ENCODE measurements at regions not wholly inside any gene's neighbourhood (a gene's known extent, or its start where the extent isn't known, plus 50 kb on each side); places are given as distances from the start of the nearest gene placed in this dataset.

GRCh38 chr9:119961774-119962424 lies 592.7 kb upstream of the BRINP1 start:
- Histone ChIP-seq H3K9me2 (replicated peaks; ENCODE audit: insufficient read depth, low read length) (no peaks in the 10 kb centered on the region), H3K79me2 (ENCODE audit: low read length) (no peaks in the 10 kb centered on the region), H3K4me2 (ENCODE audit: low read depth, low read length) (no peak overlapping the region), H4K20me1 (ENCODE audit: insufficient read depth, low read length) (no peaks in the 10 kb centered on the region), H3K27ac (ENCODE audit: low read length) (no peak overlapping the region), H3K27me3 (replicated peaks; ENCODE audit: insufficient read depth, low read length) (no peaks in the 10 kb centered on the region), H3K4me3 (ENCODE audit: low read length) (no peak overlapping the region), H3F3A (ENCODE audit: insufficient read depth, low read length) (no peaks in the 10 kb centered on the region), H2AFZ (ENCODE audit: low read length) (no peak overlapping the region), H3K36me3 (replicated peaks; ENCODE audit: insufficient read depth, low read length) (no peaks in the 10 kb centered on the region), H3K9ac (ENCODE audit: low read length) (no peak overlapping the region), H3K4me1 (ENCODE audit: low read length) (no peaks in the 10 kb centered on the region), H3K9me3 (replicated peaks; ENCODE audit: insufficient read depth, low read length) (no peaks in the 10 kb centered on the region)
- TF ChIP-seq, protein P1, sequence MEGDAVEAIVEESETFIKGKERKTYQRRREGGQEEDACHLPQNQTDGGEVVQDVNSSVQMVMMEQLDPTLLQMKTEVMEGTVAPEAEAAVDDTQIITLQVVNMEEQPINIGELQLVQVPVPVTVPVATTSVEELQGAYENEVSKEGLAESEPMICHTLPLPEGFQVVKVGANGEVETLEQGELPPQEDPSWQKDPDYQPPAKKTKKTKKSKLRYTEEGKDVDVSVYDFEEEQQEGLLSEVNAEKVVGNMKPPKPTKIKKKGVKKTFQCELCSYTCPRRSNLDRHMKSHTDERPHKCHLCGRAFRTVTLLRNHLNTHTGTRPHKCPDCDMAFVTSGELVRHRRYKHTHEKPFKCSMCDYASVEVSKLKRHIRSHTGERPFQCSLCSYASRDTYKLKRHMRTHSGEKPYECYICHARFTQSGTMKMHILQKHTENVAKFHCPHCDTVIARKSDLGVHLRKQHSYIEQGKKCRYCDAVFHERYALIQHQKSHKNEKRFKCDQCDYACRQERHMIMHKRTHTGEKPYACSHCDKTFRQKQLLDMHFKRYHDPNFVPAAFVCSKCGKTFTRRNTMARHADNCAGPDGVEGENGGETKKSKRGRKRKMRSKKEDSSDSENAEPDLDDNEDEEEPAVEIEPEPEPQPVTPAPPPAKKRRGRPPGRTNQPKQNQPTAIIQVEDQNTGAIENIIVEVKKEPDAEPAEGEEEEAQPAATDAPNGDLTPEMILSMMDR (IDR thresholded peaks at IDR 0.05; ENCODE audit: low read length): peak; percentile 15; the same call in 1 of the 2 replicates
- TF ChIP-seq EZH2 (optimal IDR thresholded peaks at IDR 0.05; ENCODE audit: low read depth, low read length): no peak
- TF ChIP-seq EZH2phosphoT487 (IDR thresholded peaks at IDR 0.05; ENCODE audit: low read length): no peak
- no peak for DNase-seq

DNA sequence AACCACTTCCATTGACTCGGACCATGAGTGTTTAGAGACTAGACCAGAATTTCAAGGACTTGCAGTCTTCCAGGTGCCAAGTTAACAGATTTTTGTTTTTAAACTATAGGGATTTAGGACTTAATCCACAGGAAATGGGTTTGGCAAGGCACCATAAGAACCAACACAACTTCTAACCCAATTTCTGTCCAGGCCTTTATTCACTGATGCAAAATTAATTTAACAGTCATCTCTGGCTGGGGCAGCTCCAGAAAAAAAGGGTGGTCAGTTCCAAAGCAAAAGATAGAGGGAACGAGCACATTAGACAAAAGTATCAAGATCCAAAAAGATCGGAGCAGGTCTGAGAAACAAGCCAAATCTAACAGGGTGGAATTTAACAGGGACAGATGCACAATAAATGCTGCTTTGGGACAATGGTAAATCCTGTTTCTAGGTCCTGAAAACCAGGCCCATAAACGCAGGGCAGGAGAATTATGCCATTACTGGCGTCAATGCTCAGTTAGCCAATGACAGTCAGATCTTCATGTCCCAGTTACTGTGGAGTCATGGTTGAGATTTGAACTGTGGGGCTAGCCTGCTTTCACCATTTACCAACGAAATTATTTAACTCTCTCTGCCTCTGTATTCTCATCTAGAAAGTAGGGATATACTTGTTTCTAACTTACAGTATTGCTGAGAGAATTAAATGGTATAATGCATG lies 590.8 kb upstream of the BRINP1 start:
- Histone ChIP-seq H3F3A (ENCODE audit: insufficient read depth, low read length) (no peaks in the 10 kb centered on the region), H2AFZ (ENCODE audit: low read length) (no peak overlapping the region), H3K4me2 (ENCODE audit: low read depth, low read length) (no peak overlapping the region), H3K79me2 (ENCODE audit: low read length) (no peaks in the 10 kb centered on the region), H3K27me3 (replicated peaks; ENCODE audit: insufficient read depth, low read length) (no peaks in the 10 kb centered on the region), H4K20me1 (ENCODE audit: insufficient read depth, low read length) (no peaks in the 10 kb centered on the region), H3K4me3 (ENCODE audit: low read length) (no peak overlapping the region), H3K27ac (ENCODE audit: low read length) (no peak overlapping the region), H3K36me3 (replicated peaks; ENCODE audit: insufficient read depth, low read length) (no peaks in the 10 kb centered on the region), H3K9ac (ENCODE audit: low read length) (no peak overlapping the region), H3K9me3 (replicated peaks; ENCODE audit: insufficient read depth, low read length) (no peaks in the 10 kb centered on the region), H3K4me1 (ENCODE audit: low read length) (no peaks in the 10 kb centered on the region), H3K9me2 (replicated peaks; ENCODE audit: insufficient read depth, low read length) (no peaks in the 10 kb centered on the region)
- TF ChIP-seq, protein P1 (IDR thresholded peaks at IDR 0.05; ENCODE audit: low read length): no peak
- TF ChIP-seq EZH2 (optimal IDR thresholded peaks at IDR 0.05; ENCODE audit: low read depth, low read length) (no peak), EZH2phosphoT487 (IDR thresholded peaks at IDR 0.05; ENCODE audit: low read length) (no peak)
- DNase-seq: no peak

DNA sequence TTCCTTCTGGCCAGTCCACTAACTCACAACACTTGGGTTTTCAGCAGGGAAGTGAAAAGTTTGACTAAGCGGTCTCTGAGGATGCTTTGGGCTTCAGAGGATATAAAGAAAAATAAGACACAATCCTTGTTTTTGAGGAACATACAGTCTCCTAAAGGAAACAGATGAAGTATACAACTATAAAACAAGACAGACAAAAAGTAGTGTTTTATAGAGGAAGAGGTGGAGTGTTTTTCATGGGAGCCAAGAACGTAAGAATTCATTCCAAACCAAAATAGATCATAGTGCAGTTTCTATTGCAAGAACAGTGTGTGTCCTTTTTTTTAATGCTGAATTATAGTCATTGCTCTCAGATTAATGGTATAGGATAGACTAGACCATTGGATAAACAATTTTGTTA lies 586.9 kb upstream of the BRINP1 start:
- no peaks in the 10 kb centered on the region for H3K27me3 ChIP-seq (replicated peaks; ENCODE audit: insufficient read depth, low read length)

More for the DNA sequence above, 586.9 kb upstream of the BRINP1 start:
- H3K4me3 ChIP-seq (ENCODE audit: low read length): no peak overlapping the region
- no peaks in the 10 kb centered on the region for H3K9me2 ChIP-seq (replicated peaks; ENCODE audit: insufficient read depth, low read length)
- H3K79me2 ChIP-seq (ENCODE audit: low read length): no peaks in the 10 kb centered on the region
- no peak overlapping the region for H2AFZ ChIP-seq (ENCODE audit: low read length)
- no peaks in the 10 kb centered on the region for H3F3A ChIP-seq (ENCODE audit: insufficient read depth, low read length)
- no peaks in the 10 kb centered on the region for H3K9me3 ChIP-seq (replicated peaks; ENCODE audit: insufficient read depth, low read length)
- H4K20me1 ChIP-seq (ENCODE audit: insufficient read depth, low read length): no peaks in the 10 kb centered on the region
- no peaks in the 10 kb centered on the region for H3K36me3 ChIP-seq (replicated peaks; ENCODE audit: insufficient read depth, low read length)
- H3K4me1 ChIP-seq (ENCODE audit: low read length): no peaks in the 10 kb centered on the region
- no peak overlapping the region for H3K9ac ChIP-seq (ENCODE audit: low read length)
- TF ChIP-seq, protein P1 (IDR thresholded peaks at IDR 0.05; ENCODE audit: low read length): no peak
- TF ChIP-seq EZH2 (optimal IDR thresholded peaks at IDR 0.05; ENCODE audit: low read depth, low read length) (no peak), EZH2phosphoT487 (IDR thresholded peaks at IDR 0.05; ENCODE audit: low read length) (no peak)
- H3K27ac ChIP-seq (ENCODE audit: low read length): no peak overlapping the region
- H3K4me2 ChIP-seq (ENCODE audit: low read depth, low read length): no peak overlapping the region
- no peak for DNase-seq

Data from MM.1S (cell line).